ENCODE measurements at regions not wholly inside any gene's neighbourhood (a gene's known extent, or its start where the extent isn't known, plus 50 kb on each side); places are given as distances from the start of the nearest gene placed in this dataset.

GRCh38 chr22:33996824-33997223 is 76.5 kb upstream of the LARGE1 start:
- no peak overlapping the region for H3K27ac ChIP-seq (ENCODE audit: low read depth in 2 of 2, low read length in 2 of 2)
- no peaks in the 10 kb centered on the region for H3K27me3 ChIP-seq (ENCODE audit: control insufficient read depth in 2 of 2, insufficient read depth in 2 of 2, low read length in 2 of 2)
- H3K4me1 ChIP-seq (ENCODE audit: control insufficient read depth in 2 of 2, insufficient read depth in 2 of 2, low read length in 2 of 2), result no peaks in the 10 kb centered on the region
- no peak overlapping the region for H3K9ac ChIP-seq (ENCODE audit: low read depth in 1 of 2, low read length in 2 of 2)
- no peaks in the 10 kb centered on the region for H3K9me3 ChIP-seq (ENCODE audit: control insufficient read depth in 2 of 2, low read length in 2 of 2)
- H3K4me3 ChIP-seq (ENCODE audit: low read length in 2 of 2), result no peak overlapping the region
- no peaks in the 10 kb centered on the region for H3K36me3 ChIP-seq (ENCODE audit: control insufficient read depth in 2 of 2, insufficient read depth in 2 of 2, low read length in 2 of 2)

DNA sequence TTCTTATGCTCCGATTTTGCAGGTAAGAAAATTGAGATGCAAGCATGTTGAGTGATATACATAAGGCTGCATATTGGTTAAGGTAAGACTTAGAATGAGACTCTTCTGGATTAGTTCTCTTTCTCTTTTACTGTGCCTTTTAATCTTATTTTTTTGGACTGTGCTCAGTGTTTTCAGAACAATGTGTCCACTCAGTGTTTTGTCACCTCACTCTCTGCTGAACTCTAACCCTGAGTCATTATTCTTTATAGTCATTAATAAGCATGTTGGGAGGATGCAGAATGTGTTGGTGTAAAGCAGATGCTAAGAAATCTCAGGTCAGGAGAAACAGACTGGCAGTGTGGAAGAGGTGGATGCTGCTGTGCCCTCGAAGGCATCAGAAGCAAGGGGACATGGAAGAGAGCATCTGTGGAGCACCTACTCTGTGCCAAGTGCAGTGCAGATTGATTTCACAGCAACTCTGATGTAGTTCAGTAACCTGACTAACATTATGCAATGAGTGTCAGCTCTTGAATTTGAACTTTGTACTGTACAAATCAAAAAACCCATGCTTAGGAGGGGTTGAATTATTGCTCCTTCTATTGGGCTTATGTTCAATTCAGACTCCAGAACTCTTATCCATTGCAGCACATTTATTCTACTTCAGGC is 80.7 kb upstream of the LARGE1 start:
- H3K9me3 ChIP-seq (ENCODE audit: control insufficient read depth in 2 of 2, low read length in 2 of 2), result no peaks in the 10 kb centered on the region
- H3K4me3 ChIP-seq (ENCODE audit: low read length in 2 of 2), result no peak overlapping the region
- no peak overlapping the region for H3K27ac ChIP-seq (ENCODE audit: low read depth in 2 of 2, low read length in 2 of 2)
- H3K27me3 ChIP-seq (ENCODE audit: control insufficient read depth in 2 of 2, insufficient read depth in 2 of 2, low read length in 2 of 2), result no peaks in the 10 kb centered on the region
- H3K36me3 ChIP-seq (ENCODE audit: control insufficient read depth in 2 of 2, insufficient read depth in 2 of 2, low read length in 2 of 2), result no peaks in the 10 kb centered on the region
- H3K4me1 ChIP-seq (ENCODE audit: control insufficient read depth in 2 of 2, insufficient read depth in 2 of 2, low read length in 2 of 2), result no peaks in the 10 kb centered on the region
- H3K9ac ChIP-seq (ENCODE audit: low read depth in 1 of 2, low read length in 2 of 2), result no peak overlapping the region

DNA sequence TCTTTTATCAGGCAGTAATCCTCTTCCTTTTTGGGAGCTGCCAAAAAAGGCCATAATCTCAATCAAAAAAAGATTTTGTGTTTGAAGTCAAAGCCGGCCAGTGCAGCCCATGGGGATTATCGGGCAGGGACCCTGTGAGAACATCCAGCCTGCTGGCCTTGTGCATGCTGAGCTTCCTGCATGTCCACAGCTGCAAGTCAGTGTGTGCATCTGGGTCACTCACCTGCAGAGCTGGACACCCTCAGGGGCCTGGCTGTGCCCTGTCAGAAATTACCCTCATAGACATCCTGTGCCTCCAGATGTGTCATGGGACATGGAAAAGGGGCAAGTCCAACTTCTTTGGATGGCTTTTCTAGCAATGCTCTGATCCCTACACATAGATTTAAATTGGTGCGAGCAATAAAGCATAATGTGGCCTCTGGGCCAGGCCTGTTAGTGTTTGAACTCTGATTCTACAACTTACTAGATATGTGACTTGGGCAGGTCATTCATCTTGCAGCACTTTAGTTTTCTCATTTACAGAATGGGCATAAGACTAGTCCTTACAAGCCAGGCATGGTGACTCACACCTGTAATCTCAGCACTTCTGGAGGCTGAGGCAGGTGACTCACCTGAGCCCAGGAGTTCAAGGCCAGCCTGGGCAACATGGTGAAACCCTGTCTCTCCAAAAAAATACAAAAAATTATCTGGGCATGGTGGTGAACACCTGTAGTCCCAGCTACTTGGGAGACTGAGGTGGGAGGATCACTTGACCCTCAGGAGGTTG is 81.6 kb upstream of the LARGE1 start:
- Histone ChIP-seq H3K36me3 (ENCODE audit: control insufficient read depth in 2 of 2, insufficient read depth in 2 of 2, low read length in 2 of 2) (no peaks in the 10 kb centered on the region), H3K9me3 (ENCODE audit: control insufficient read depth in 2 of 2, low read length in 2 of 2) (no peaks in the 10 kb centered on the region), H3K4me3 (ENCODE audit: low read length in 2 of 2) (no peak overlapping the region)

DNA sequence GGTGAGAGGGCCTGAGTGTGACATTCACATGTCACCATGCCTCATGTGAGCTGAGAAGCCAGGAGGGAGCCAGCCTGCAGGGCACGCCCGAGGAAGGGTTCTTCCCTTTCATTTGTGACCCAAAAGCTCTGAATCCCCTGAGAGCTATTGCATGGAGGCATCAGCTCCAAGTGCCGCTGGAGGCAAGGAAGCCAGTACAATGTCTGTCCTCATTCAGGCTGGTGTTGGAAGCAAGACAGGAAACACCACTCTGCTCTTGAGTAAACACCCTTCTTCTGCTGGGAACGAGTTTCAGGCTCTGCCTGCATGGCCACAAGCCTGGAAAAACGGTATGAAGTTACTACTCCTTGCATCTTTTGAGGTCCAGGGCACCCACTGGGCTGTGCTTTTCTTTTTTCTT is 83.8 kb upstream of the LARGE1 start:
- Histone ChIP-seq H3K27ac (ENCODE audit: low read depth in 2 of 2, low read length in 2 of 2) (no peak overlapping the region), H3K9ac (ENCODE audit: low read depth in 1 of 2, low read length in 2 of 2) (no peak overlapping the region), H3K9me3 (ENCODE audit: control insufficient read depth in 2 of 2, low read length in 2 of 2) (no peaks in the 10 kb centered on the region), H3K4me1 (ENCODE audit: control insufficient read depth in 2 of 2, insufficient read depth in 2 of 2, low read length in 2 of 2) (no peaks in the 10 kb centered on the region), H3K36me3 (ENCODE audit: control insufficient read depth in 2 of 2, insufficient read depth in 2 of 2, low read length in 2 of 2) (no peaks in the 10 kb centered on the region), H3K27me3 (ENCODE audit: control insufficient read depth in 2 of 2, insufficient read depth in 2 of 2, low read length in 2 of 2) (no peaks in the 10 kb centered on the region), H3K4me3 (ENCODE audit: low read length in 2 of 2) (no peak overlapping the region)

More for the DNA sequence above, 81.6 kb upstream of the LARGE1 start:
- Histone ChIP-seq H3K27ac (ENCODE audit: low read depth in 2 of 2, low read length in 2 of 2) (no peak overlapping the region), H3K27me3 (ENCODE audit: control insufficient read depth in 2 of 2, insufficient read depth in 2 of 2, low read length in 2 of 2) (no peaks in the 10 kb centered on the region), H3K9ac (ENCODE audit: low read depth in 1 of 2, low read length in 2 of 2) (no peak overlapping the region), H3K4me1 (ENCODE audit: control insufficient read depth in 2 of 2, insufficient read depth in 2 of 2, low read length in 2 of 2) (no peaks in the 10 kb centered on the region)

DNA sequence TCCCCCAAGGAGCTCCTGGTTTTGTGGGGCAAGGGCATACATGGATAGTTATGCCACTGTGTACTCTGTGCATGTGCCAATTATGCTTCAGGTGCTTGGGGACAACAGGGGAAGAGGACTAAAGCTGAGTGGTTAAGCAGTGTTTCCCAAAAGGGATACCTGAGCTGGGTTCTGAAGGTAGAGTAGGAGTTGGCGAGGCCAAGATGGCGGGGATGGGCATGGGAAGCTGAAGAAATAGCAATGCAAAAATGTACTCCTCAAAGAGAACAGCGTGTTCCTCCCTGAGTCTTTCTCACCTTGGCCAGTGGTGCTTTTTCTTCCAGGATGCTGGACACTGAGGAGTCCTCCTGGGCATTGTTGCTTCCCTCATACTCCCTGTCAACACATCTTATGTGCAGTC is 90.0 kb upstream of the LARGE1 start:
- no peak overlapping the region for H3K4me3 ChIP-seq (ENCODE audit: low read length in 2 of 2)
- no peaks in the 10 kb centered on the region for H3K9me3 ChIP-seq (ENCODE audit: control insufficient read depth in 2 of 2, low read length in 2 of 2)
- H3K27me3 ChIP-seq (ENCODE audit: control insufficient read depth in 2 of 2, insufficient read depth in 2 of 2, low read length in 2 of 2), result no peaks in the 10 kb centered on the region
- no peaks in the 10 kb centered on the region for H3K4me1 ChIP-seq (ENCODE audit: control insufficient read depth in 2 of 2, insufficient read depth in 2 of 2, low read length in 2 of 2)
- no peak overlapping the region for H3K27ac ChIP-seq (ENCODE audit: low read depth in 2 of 2, low read length in 2 of 2)
- H3K9ac ChIP-seq (ENCODE audit: low read depth in 1 of 2, low read length in 2 of 2), result no peak overlapping the region
- H3K36me3 ChIP-seq (ENCODE audit: control insufficient read depth in 2 of 2, insufficient read depth in 2 of 2, low read length in 2 of 2), result no peaks in the 10 kb centered on the region

- H3K36me3 ChIP-seq (ENCODE audit: control insufficient read depth in 2 of 2, insufficient read depth in 2 of 2, low read length in 2 of 2), result no peaks in the 10 kb centered on the region
- no peak overlapping the region for H3K9ac ChIP-seq (ENCODE audit: low read depth in 1 of 2, low read length in 2 of 2)
- no peaks in the 10 kb centered on the region for H3K4me1 ChIP-seq (ENCODE audit: control insufficient read depth in 2 of 2, insufficient read depth in 2 of 2, low read length in 2 of 2)
- H3K9me3 ChIP-seq (ENCODE audit: control insufficient read depth in 2 of 2, low read length in 2 of 2), result no peaks in the 10 kb centered on the region
- H3K27me3 ChIP-seq (ENCODE audit: control insufficient read depth in 2 of 2, insufficient read depth in 2 of 2, low read length in 2 of 2), result no peaks in the 10 kb centered on the region
- H3K4me3 ChIP-seq (ENCODE audit: low read length in 2 of 2), result no peak overlapping the region
- no peak overlapping the region for H3K27ac ChIP-seq (ENCODE audit: low read depth in 2 of 2, low read length in 2 of 2)
Observed at GRCh38 chr22:34015642-34016041, 95.4 kb upstream of the LARGE1 start.

DNA sequence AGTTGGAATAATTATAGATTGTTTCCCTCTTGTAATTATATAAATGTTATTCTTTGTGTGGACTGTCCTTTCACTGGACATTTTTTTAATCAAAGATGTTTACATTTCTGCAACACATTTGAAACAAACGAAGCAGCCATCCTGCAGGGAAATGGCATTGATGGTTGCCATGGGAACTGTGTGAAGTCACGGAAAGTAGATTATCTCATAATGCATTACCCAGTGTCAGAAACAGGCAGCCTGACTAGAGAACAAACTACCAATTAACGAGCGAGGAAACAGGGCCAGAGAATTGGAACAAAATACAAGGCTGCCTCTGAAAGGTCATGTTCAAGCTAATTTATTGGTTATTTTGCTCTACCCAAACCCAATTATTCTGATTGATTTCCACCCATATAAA is 96.9 kb upstream of the LARGE1 start:
- no peaks in the 10 kb centered on the region for H3K36me3 ChIP-seq (ENCODE audit: control insufficient read depth in 2 of 2, insufficient read depth in 2 of 2, low read length in 2 of 2)
- H3K4me1 ChIP-seq (ENCODE audit: control insufficient read depth in 2 of 2, insufficient read depth in 2 of 2, low read length in 2 of 2), result no peaks in the 10 kb centered on the region
- H3K27ac ChIP-seq (ENCODE audit: low read depth in 2 of 2, low read length in 2 of 2), result no peak overlapping the region
- no peak overlapping the region for H3K9ac ChIP-seq (ENCODE audit: low read depth in 1 of 2, low read length in 2 of 2)
- no peak overlapping the region for H3K4me3 ChIP-seq (ENCODE audit: low read length in 2 of 2)
- H3K9me3 ChIP-seq (ENCODE audit: control insufficient read depth in 2 of 2, low read length in 2 of 2), result no peaks in the 10 kb centered on the region
- no peaks in the 10 kb centered on the region for H3K27me3 ChIP-seq (ENCODE audit: control insufficient read depth in 2 of 2, insufficient read depth in 2 of 2, low read length in 2 of 2)

DNA sequence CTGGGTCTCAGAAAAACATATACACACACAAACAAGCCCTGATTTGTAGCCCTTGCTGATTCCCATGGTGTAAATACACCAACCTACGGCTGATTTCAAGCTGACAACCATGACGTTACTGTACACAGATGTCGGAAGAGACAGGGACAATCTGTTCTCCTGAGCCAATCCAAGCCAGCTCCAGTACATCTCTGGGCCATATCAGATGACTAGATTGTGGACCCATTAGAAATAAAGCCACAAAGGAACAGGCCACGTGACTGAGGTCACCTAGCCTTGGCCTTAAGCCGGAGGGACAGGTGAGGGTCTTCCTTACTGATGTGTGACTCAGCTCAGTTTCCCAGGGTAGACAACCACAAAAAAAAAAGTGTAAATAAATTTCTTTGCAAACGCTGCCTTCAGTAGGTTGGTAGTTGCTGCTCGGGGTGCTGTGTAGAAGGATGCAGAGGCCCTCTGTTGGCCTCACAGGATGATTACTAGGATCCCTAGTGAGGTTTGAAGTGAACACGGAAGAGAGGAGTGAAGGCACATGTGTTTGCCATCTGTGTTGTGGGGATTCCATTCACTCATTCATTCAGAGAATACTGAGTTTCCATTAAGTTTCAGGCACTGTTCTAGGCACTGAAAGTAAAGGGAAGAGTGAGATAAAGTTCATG is 99.0 kb upstream of the LARGE1 start:
- H3K27me3 ChIP-seq (ENCODE audit: control insufficient read depth in 2 of 2, insufficient read depth in 2 of 2, low read length in 2 of 2), result no peaks in the 10 kb centered on the region
- H3K4me1 ChIP-seq (ENCODE audit: control insufficient read depth in 2 of 2, insufficient read depth in 2 of 2, low read length in 2 of 2), result no peaks in the 10 kb centered on the region
- H3K9me3 ChIP-seq (ENCODE audit: control insufficient read depth in 2 of 2, low read length in 2 of 2), result no peaks in the 10 kb centered on the region
- no peaks in the 10 kb centered on the region for H3K36me3 ChIP-seq (ENCODE audit: control insufficient read depth in 2 of 2, insufficient read depth in 2 of 2, low read length in 2 of 2)
- H3K4me3 ChIP-seq (ENCODE audit: low read length in 2 of 2), result no peak overlapping the region
- no peak overlapping the region for H3K27ac ChIP-seq (ENCODE audit: low read depth in 2 of 2, low read length in 2 of 2)
- H3K9ac ChIP-seq (ENCODE audit: low read depth in 1 of 2, low read length in 2 of 2), result no peak overlapping the region

DNA sequence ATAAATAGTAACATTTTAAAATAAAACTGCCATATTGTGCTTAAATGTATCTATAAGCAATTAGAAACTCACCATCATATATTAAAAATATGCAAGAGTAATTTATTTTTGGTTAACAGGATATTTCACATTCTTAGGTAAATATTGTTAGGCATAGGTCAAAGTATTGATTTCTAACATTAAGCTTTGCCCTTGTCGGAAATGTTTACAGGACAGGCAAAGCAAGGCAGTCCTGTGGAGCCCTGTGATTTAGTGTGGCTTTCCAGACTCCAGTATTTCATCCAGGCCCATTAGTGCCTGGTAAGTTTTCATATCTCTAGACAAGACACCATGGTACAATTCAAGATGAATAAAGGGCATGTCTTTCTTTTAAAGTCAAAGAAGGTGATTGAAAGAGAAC is 114.9 kb upstream of the LARGE1 start:
- Histone ChIP-seq H3K4me3 (ENCODE audit: low read length in 2 of 2) (no peak overlapping the region), H3K4me1 (ENCODE audit: control insufficient read depth in 2 of 2, insufficient read depth in 2 of 2, low read length in 2 of 2) (no peaks in the 10 kb centered on the region), H3K9me3 (ENCODE audit: control insufficient read depth in 2 of 2, low read length in 2 of 2) (no peaks in the 10 kb centered on the region), H3K9ac (ENCODE audit: low read depth in 1 of 2, low read length in 2 of 2) (no peak overlapping the region), H3K27me3 (ENCODE audit: control insufficient read depth in 2 of 2, insufficient read depth in 2 of 2, low read length in 2 of 2) (no peaks in the 10 kb centered on the region), H3K36me3 (ENCODE audit: control insufficient read depth in 2 of 2, insufficient read depth in 2 of 2, low read length in 2 of 2) (no peaks in the 10 kb centered on the region), H3K27ac (ENCODE audit: low read depth in 2 of 2, low read length in 2 of 2) (no peak overlapping the region)

- Histone ChIP-seq H3K4me1 (ENCODE audit: control insufficient read depth in 2 of 2, insufficient read depth in 2 of 2, low read length in 2 of 2) (no peaks in the 10 kb centered on the region), H3K27ac (ENCODE audit: low read depth in 2 of 2, low read length in 2 of 2) (no peak overlapping the region), H3K36me3 (ENCODE audit: control insufficient read depth in 2 of 2, insufficient read depth in 2 of 2, low read length in 2 of 2) (no peaks in the 10 kb centered on the region), H3K9me3 (ENCODE audit: control insufficient read depth in 2 of 2, low read length in 2 of 2) (no peaks in the 10 kb centered on the region), H3K4me3 (ENCODE audit: low read length in 2 of 2) (no peak overlapping the region), H3K27me3 (ENCODE audit: control insufficient read depth in 2 of 2, insufficient read depth in 2 of 2, low read length in 2 of 2) (no peaks in the 10 kb centered on the region), H3K9ac (ENCODE audit: low read depth in 1 of 2, low read length in 2 of 2) (no peak overlapping the region)
Observed at GRCh38 chr22:34036931-34037330, 116.7 kb upstream of the LARGE1 start.

Measured in mucosa of rectum (tissue), 2 donors.